ENCODE measurements at regions not wholly inside any gene's neighbourhood (a gene's known extent, or its start where the extent isn't known, plus 50 kb on each side); places are given as distances from the start of the nearest gene placed in this dataset.

DNA sequence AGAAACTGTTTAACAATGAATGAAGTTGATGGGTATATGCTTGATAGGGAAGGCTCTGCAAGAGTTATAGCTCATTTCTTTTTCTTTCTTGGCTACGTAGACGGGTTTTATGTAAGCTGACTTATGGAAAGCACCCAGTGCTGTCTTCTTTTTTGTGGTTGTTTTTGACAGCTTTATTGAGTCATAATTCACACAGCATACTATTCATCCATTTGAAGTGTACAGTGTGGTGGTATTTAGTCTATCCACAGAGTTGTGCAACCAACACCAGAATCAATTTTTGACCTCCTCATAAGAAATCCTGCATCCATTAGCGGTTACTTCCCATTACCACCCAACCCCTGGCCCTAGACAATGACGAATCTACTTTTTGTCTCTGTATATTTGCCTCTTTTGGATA lies 240.6 kb upstream of the KIAA1217 start:
- no peak for TF ChIP-seq KLF16 (tag by site-specific recombination; IDR thresholded peaks at IDR 0.05)
- TF ChIP-seq CTCF (tag by site-specific recombination; IDR thresholded peaks at IDR 0.05) = no peak
- no peak for TF ChIP-seq KLF1 (tag by site-specific recombination; IDR thresholded peaks at IDR 0.05)
- no peak for TF ChIP-seq REPIN1 (tag by site-specific recombination; IDR thresholded peaks at IDR 0.05; ENCODE audit: low read depth)
- TF ChIP-seq, protein P1, sequence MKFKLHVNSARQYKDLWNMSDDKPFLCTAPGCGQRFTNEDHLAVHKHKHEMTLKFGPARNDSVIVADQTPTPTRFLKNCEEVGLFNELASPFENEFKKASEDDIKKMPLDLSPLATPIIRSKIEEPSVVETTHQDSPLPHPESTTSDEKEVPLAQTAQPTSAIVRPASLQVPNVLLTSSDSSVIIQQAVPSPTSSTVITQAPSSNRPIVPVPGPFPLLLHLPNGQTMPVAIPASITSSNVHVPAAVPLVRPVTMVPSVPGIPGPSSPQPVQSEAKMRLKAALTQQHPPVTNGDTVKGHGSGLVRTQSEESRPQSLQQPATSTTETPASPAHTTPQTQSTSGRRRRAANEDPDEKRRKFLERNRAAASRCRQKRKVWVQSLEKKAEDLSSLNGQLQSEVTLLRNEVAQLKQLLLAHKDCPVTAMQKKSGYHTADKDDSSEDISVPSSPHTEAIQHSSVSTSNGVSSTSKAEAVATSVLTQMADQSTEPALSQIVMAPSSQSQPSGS (tag by site-specific recombination; IDR thresholded peaks at IDR 0.05; ENCODE audit: low read depth) = no peak
- TF ChIP-seq ZNF274 (IDR thresholded peaks at IDR 0.05; ENCODE audit: low read length) = no peak
- no peak for TF ChIP-seq ZNF274 (tag by site-specific recombination; IDR thresholded peaks at IDR 0.05; ENCODE audit: borderline replicate concordance)
- TF ChIP-seq, protein P2, sequence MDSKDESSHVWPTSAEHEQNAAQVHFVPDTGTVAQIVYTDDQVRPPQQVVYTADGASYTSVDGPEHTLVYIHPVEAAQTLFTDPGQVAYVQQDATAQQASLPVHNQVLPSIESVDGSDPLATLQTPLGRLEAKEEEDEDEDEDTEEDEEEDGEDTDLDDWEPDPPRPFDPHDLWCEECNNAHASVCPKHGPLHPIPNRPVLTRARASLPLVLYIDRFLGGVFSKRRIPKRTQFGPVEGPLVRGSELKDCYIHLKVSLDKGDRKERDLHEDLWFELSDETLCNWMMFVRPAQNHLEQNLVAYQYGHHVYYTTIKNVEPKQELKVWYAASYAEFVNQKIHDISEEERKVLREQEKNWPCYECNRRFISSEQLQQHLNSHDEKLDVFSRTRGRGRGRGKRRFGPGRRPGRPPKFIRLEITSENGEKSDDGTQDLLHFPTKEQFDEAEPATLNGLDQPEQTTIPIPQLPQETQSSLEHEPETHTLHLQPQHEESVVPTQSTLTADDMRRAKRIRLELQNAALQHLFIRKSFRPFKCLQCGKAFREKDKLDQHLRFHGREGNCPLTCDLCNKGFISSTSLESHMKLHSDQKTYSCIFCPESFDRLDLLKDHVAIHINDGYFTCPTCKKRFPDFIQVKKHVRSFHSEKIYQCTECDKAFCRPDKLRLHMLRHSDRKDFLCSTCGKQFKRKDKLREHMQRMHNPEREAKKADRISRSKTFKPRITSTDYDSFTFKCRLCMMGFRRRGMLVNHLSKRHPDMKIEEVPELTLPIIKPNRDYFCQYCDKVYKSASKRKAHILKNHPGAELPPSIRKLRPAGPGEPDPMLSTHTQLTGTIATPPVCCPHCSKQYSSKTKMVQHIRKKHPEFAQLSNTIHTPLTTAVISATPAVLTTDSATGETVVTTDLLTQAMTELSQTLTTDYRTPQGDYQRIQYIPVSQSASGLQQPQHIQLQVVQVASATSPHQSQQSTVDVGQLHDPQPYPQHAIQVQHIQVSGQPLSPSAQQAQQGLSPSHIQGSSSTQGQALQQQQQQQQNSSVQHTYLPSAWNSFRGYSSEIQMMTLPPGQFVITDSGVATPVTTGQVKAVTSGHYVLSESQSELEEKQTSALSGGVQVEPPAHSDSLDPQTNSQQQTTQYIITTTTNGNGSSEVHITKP (tag by site-specific recombination; IDR thresholded peaks at IDR 0.05) = no peak
- no peak for TF ChIP-seq ZNF449 (tag by site-specific recombination; IDR thresholded peaks at IDR 0.05)

Data from HEK293 (cell line).